K562 (cell line): ENCODE measurements at regions not wholly inside any gene's neighbourhood (a gene's known extent, or its start where the extent isn't known, plus 50 kb on each side); places are given as distances from the start of the nearest gene placed in this dataset.
A peak's percentile ranks its signal among the peaks of the same experiment; 100 is the strongest.

ENCODE experiments used
- BACH1 ChIP-seq: fragments of 200-800 bp; sonication (Bioruptor generic); IDR thresholded peaks from 2 replicates; pipeline ENCODE4 v1.6.1; 2016; ENCODE audit warnings: missing genetic modification characterization, missing compliant biosample characterization
- CREBBP ChIP-seq: IDR thresholded peaks from one replicate; pipeline ENCODE4 v1.6.1; 2012; ENCODE audit warnings: low read depth, mild to moderate bottlenecking, control low read depth, inconsistent platforms, low read length
- E2F5 ChIP-seq: sonication (generic); formaldehyde crosslinking; IDR thresholded peaks from 2 replicates; pipeline ENCODE4 v1.8.0; 2022; ENCODE audit warnings: mild to moderate bottlenecking, missing genetic modification reagents
- ELK1 ChIP-seq: sonication (generic); formaldehyde crosslinking; IDR thresholded peaks from 2 replicates; pipeline ENCODE4 v1.8.1; 2022; ENCODE audit warnings: missing genetic modification reagents
- FOXA3 ChIP-seq, 2 experiments: fragments of 450-650 bp in 1 of 2; sonication (generic) in 1 of 2; formaldehyde crosslinking; IDR thresholded peaks in 1 of 2; conservative IDR thresholded peaks in 1 of 2; 2 replicates each; pipeline versions ENCODE4 v1.4.0 to v1.8.0; 2020 to 2022; ENCODE audit warnings: mild to moderate bottlenecking in 2 of 2, missing genetic modification reagents in 1 of 2
- GABPB2 ChIP-seq: fragments of 250-450 bp; sonication (Bioruptor Pico); conservative IDR thresholded peaks from 2 replicates; pipeline ENCODE4 v1.5.1; 2021; ENCODE audit warnings: mild to moderate bottlenecking
- HOXB6 ChIP-seq: fragments of 250-450 bp; sonication (Bioruptor Pico); IDR thresholded peaks from 2 replicates; pipeline ENCODE4 v1.5.1; 2022; ENCODE audit warnings: mild to moderate bottlenecking, borderline replicate concordance
- KDM2B ChIP-seq: fragments of 250-450 bp; sonication (Bioruptor Pico); IDR thresholded peaks from 2 replicates; pipeline ENCODE4 v1.8.0; 2021; ENCODE audit warnings: mild to moderate bottlenecking, moderate library complexity
- MEIS2 ChIP-seq: fragments of 450-650 bp; IDR thresholded peaks from 2 replicates; pipeline ENCODE4 v1.6.1; 2014; ENCODE audit warnings: mild to moderate bottlenecking; ENCODE audit not compliant: partially characterized antibody
- NELFE ChIP-seq: IDR thresholded peaks from 2 replicates; pipeline ENCODE4 v1.6.1; 2011; ENCODE audit warnings: mild to moderate bottlenecking; ENCODE audit not compliant: insufficient read depth, insufficient read length
- NR4A1 ChIP-seq, 2 experiments: fragments of 250-450 bp in 1 of 2; fragments of 450-650 bp in 1 of 2; sonication (Bioruptor Pico) in 1 of 2; IDR thresholded peaks; 2 replicates each; pipeline versions ENCODE4 v1.4.0 to v1.6.1; 2016 to 2020; ENCODE audit warnings: mild to moderate bottlenecking in 2 of 2, missing compliant biosample characterization in 1 of 2, missing genetic modification characterization in 1 of 2, moderate library complexity in 1 of 2
- POLR2H ChIP-seq: IDR thresholded peaks from 2 replicates; pipeline ENCODE4 v1.6.1; 2016; ENCODE audit warnings: missing genetic modification characterization, low read depth, mild to moderate bottlenecking, control low read depth, missing compliant biosample characterization, moderate library complexity
- SMAD1 ChIP-seq: fragments of 150-350 bp; IDR thresholded peaks from 2 replicates; pipeline ENCODE4 v1.6.1; 2014; ENCODE audit warnings: low read length, low read depth; ENCODE audit not compliant: partially characterized antibody
- SMAD3 ChIP-seq: fragments of 450-650 bp; formaldehyde crosslinking; conservative IDR thresholded peaks from 2 replicates; pipeline ENCODE4 v1.4.0; 2020; ENCODE audit warnings: mild to moderate bottlenecking
- ZFP1 ChIP-seq: fragments of 450-650 bp; formaldehyde crosslinking; IDR thresholded peaks from 2 replicates; pipeline ENCODE4 v1.4.0; 2020; ENCODE audit warnings: mild to moderate bottlenecking, mixed read lengths
- ZKSCAN8 ChIP-seq: fragments of 200-800 bp; sonication (Bioruptor generic); IDR thresholded peaks from 2 replicates; pipeline ENCODE4 v1.6.1; 2016; ENCODE audit warnings: missing genetic modification characterization, missing compliant biosample characterization
- ZNF408 ChIP-seq: fragments of 250-450 bp; sonication (Bioruptor Pico); IDR thresholded peaks from 2 replicates; pipeline ENCODE4 v1.4.0; 2020; ENCODE audit warnings: low read depth, mild to moderate bottlenecking, moderate library complexity
- ZNF507 ChIP-seq: conservative IDR thresholded peaks from 2 replicates; pipeline ENCODE4 v1.6.1; 2017; ENCODE audit warnings: missing genetic modification characterization, missing compliant biosample characterization
- TF ChIP-seq, protein P1 (sequence below): sonication (generic); formaldehyde crosslinking; IDR thresholded peaks from 2 replicates; pipeline ENCODE4 v1.4.0; 2020; ENCODE audit warnings: mild to moderate bottlenecking, missing genetic modification reagents
- TF ChIP-seq, protein P2 (sequence below): fragments of 250-450 bp; sonication (Bioruptor Pico); IDR thresholded peaks from 2 replicates; pipeline ENCODE4 v1.8.0; 2021; ENCODE audit warnings: borderline replicate concordance, mild to moderate bottlenecking, moderate library complexity; ENCODE audit not compliant: poor library complexity, severe bottlenecking
- TF ChIP-seq, protein P3 (sequence below): fragments of 250-450 bp; sonication (Bioruptor Pico); IDR thresholded peaks from 2 replicates; pipeline ENCODE4 v1.8.0; 2022; ENCODE audit warnings: moderate library complexity, mild to moderate bottlenecking, inconsistent platforms

- TF ChIP-seq E2F5 (CRISPR knock-in tag) (no peak), HOXB6 (CRISPR knock-in tag) (no peak), ZNF507 (tag) (no peak), ELK1 (no peak), SMAD1 (no peak), FOXA3 (CRISPR knock-in tag; conservative IDR thresholded peaks at IDR 0.05 in 1 of 2, IDR thresholded peaks at IDR 0.05 in 1 of 2) (no peak), GABPB2 (CRISPR knock-in tag) (no peak), MEIS2 (no peak), BACH1 (tag) (no peak), KDM2B (CRISPR knock-in tag) (no peak), CREBBP (no peak), ZNF408 (CRISPR knock-in tag) (no peak), POLR2H (tag) (peak; percentile 98), NELFE (no peak), SMAD3 (CRISPR knock-in tag) (peak; percentile 32; the same call in 1 of the 2 replicates), NR4A1 (CRISPR knock-in tag; IDR thresholded peaks at IDR 0.05) (no peak), NR4A1 (tag; IDR thresholded peaks at IDR 0.05) (no peak), ZKSCAN8 (CRISPR knock-in tag) (no peak; the same call in 1 of the 2 replicates), ZFP1 (CRISPR knock-in tag) (no peak)
- TF ChIP-seq, protein P1, sequence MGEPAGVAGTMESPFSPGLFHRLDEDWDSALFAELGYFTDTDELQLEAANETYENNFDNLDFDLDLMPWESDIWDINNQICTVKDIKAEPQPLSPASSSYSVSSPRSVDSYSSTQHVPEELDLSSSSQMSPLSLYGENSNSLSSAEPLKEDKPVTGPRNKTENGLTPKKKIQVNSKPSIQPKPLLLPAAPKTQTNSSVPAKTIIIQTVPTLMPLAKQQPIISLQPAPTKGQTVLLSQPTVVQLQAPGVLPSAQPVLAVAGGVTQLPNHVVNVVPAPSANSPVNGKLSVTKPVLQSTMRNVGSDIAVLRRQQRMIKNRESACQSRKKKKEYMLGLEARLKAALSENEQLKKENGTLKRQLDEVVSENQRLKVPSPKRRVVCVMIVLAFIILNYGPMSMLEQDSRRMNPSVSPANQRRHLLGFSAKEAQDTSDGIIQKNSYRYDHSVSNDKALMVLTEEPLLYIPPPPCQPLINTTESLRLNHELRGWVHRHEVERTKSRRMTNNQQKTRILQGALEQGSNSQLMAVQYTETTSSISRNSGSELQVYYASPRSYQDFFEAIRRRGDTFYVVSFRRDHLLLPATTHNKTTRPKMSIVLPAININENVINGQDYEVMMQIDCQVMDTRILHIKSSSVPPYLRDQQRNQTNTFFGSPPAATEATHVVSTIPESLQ (CRISPR knock-in tag): no peak
- TF ChIP-seq, protein P2, sequence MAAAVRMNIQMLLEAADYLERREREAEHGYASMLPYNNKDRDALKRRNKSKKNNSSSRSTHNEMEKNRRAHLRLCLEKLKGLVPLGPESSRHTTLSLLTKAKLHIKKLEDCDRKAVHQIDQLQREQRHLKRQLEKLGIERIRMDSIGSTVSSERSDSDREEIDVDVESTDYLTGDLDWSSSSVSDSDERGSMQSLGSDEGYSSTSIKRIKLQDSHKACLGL: no peak
- TF ChIP-seq, protein P3, sequence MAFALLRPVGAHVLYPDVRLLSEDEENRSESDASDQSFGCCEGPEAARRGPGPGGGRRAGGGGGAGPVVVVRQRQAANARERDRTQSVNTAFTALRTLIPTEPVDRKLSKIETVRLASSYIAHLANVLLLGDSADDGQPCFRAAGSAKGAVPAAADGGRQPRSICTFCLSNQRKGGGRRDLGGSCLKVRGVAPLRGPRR (CRISPR knock-in tag): no peak
These were observed 65.5 kb upstream of the BTN3A2 start (continued) for GRCh38 chr6:26299286-26300042.
